Motor neuron (in vitro differentiated cells): ENCODE measurements at regions not wholly inside any gene's neighbourhood (a gene's known extent, or its start where the extent isn't known, plus 50 kb on each side); places are given as distances from the start of the nearest gene placed in this dataset.

Experiments used
- ATAC-seq, 8 experiments: fragments of 200-7000 bp; cut with Tn5 transposase; replicated peaks in 6 of 8; 2 replicates each; pipeline ENCODE4 v1.8.0; 2021; ENCODE audit warnings: mild to moderate bottlenecking in 8 of 8, moderate library complexity in 8 of 8
- H3K27ac ChIP-seq, 2 donors: fragments of 250-450 bp; sonication (Bioruptor Pico); 2 replicates each; pipeline ENCODE4 v1.9.0; 2021; ENCODE audit warnings: antibody characterized with exemption in 2 of 2, mild to moderate bottlenecking in 2 of 2, moderate library complexity in 1 of 2
- H3K4me1 ChIP-seq, 2 donors: fragments of 250-450 bp; sonication (Bioruptor Pico); replicated peaks in 1 of 2; 2 replicates each; pipeline ENCODE4 v1.6.1; 2021; ENCODE audit warnings: antibody characterized with exemption in 2 of 2, mild to moderate bottlenecking in 2 of 2, moderate library complexity in 1 of 2
- H3K4me3 ChIP-seq, 5 donors: fragments of 250-450 bp; sonication (Bioruptor Pico); 2 replicates each; pipeline ENCODE4 v1.9.0; 2021; ENCODE audit warnings: antibody characterized with exemption in 5 of 5, mild to moderate bottlenecking in 5 of 5, moderate library complexity in 4 of 5
- WGBS, 10 experiments: fragments of 450-650 bp; shearing (Covaris generic); methylation state at CpG; one replicate each; pipeline ENCODE4 v1.0.0; 2022; 5-methylcytosine and 5-hydroxymethylcytosine counted together
- in situ Hi-C, 9 experiments: fragments of 400-800 bp; cut with MboI; loops; one replicate each; pipeline ENCODE4 v1.15.0; 2021; ENCODE audit warnings: low sequenced_read_pairs in 9 of 9, low pct_unique_long_range_greater_than_20kb in 2 of 9; ENCODE audit not compliant: unreplicated experiment in 9 of 9

GRCh38 chr4:126799416-126799815 lies 833.3 kb upstream of the INTU start:
- H3K4me1 ChIP-seq = peaks cover 0 to 3% of the 10 kb centered on the region in 2 donors
- ATAC-seq = no peak
- no peak overlapping the region for H3K27ac ChIP-seq
- in situ Hi-C loops = no loop called here
- WGBS, 10 experiments = 50 to 100% (median 100%) methylated on average over 1 to 2 of the region's 2 CpGs; no CpG with 5 or more reads in 3 of the 10 experiments
- no peak overlapping the region for H3K4me3 ChIP-seq

GRCh38 chr4:126799971-126800574 lies 832.7 kb upstream of the INTU start:
- peak in 5 of 8 experiments; percentile 27 to 80 (median 39) for ATAC-seq
- 43 to 90% (median 51%) methylated on average over 3 to 5 of the region's 5 CpGs; no CpG with 5 or more reads in 3 of the 10 experiments for WGBS, 10 experiments
- Histone ChIP-seq H3K27ac (no peak overlapping the region), H3K4me1 (peaks cover 0 to 3% of the 10 kb centered on the region in 2 donors), H3K4me3 (no peak overlapping the region)
- in situ Hi-C loops = no loop called here

GRCh38 chr4:126800575-126801141 lies 832.1 kb upstream of the INTU start:
- Histone ChIP-seq H3K4me1 (peaks cover 0 to 3% of the 10 kb centered on the region in 2 donors), H3K27ac (no peak overlapping the region), H3K4me3 (no peak overlapping the region)
- 0 to 83% (median 51%) methylated on average over 1 to 3 of the region's 3 CpGs; no CpG with 5 or more reads in 3 of the 10 experiments for WGBS, 10 experiments
- in situ Hi-C loops = no loop called here
- no peak for ATAC-seq

GRCh38 chr4:126807132-126807531 lies 825.6 kb upstream of the INTU start:
- in situ Hi-C loops = no loop called here
- 20 to 67% (median 37%) methylated on average over 1 of the region's 1 CpG; no CpG with 5 or more reads in 6 of the 10 experiments for WGBS, 10 experiments
- no peaks in the 10 kb centered on the region for H3K4me1 ChIP-seq
- ATAC-seq = peak in 4 of 8 experiments; percentile 38 to 86 (median 78)
- H3K27ac ChIP-seq = no peak overlapping the region
- no peak overlapping the region for H3K4me3 ChIP-seq

- Histone ChIP-seq H3K4me1 (no peaks in the 10 kb centered on the region), H3K4me3 (no peak overlapping the region), H3K27ac (no peak overlapping the region)
- in situ Hi-C loops = no loop called here
- ATAC-seq = no peak
Measured at GRCh38 chr4:126812076-126812475, 820.7 kb upstream of the INTU start.

- Histone ChIP-seq H3K4me3 (no peak overlapping the region), H3K4me1 (no peaks in the 10 kb centered on the region), H3K27ac (no peak overlapping the region)
- no peak for ATAC-seq
- 71 to 100% (median 94%) methylated on average over 1 of the region's 1 CpG; no CpG with 5 or more reads in 1 of the 10 experiments for WGBS, 10 experiments
- in situ Hi-C loops = no loop called here
Measured at GRCh38 chr4:126820631-126821030, 812.1 kb upstream of the INTU start.

- H3K27ac ChIP-seq = no peak overlapping the region
- WGBS, 10 experiments = 100% methylated on average over 1 of the region's 1 CpG; no CpG with 5 or more reads in 6 of the 10 experiments
- ATAC-seq = no peak
- no peaks in the 10 kb centered on the region for H3K4me1 ChIP-seq
- no peak overlapping the region for H3K4me3 ChIP-seq
- in situ Hi-C loops = no loop called here
Measured at GRCh38 chr4:126821152-126821551, 811.6 kb upstream of the INTU start.

- 81 to 100% (median 100%) methylated on average over 1 to 3 of the region's 3 CpGs for WGBS, 10 experiments
- H3K4me3 ChIP-seq = no peak overlapping the region
- no peak for ATAC-seq
- no peaks in the 10 kb centered on the region for H3K4me1 ChIP-seq
- in situ Hi-C loops = no loop called here
- no peak overlapping the region for H3K27ac ChIP-seq
Measured at GRCh38 chr4:126825083-126825482, 807.7 kb upstream of the INTU start.

- 51 to 96% (median 89%) methylated on average over 2 of the region's 2 CpGs for WGBS, 10 experiments
- Histone ChIP-seq H3K4me1 (no peaks in the 10 kb centered on the region), H3K27ac (no peak overlapping the region), H3K4me3 (no peak overlapping the region)
- in situ Hi-C loops = no loop called here
- no peak for ATAC-seq
Measured at GRCh38 chr4:126827669-126828068, 805.1 kb upstream of the INTU start.

GRCh38 chr4:126834854-126835253 lies 797.9 kb upstream of the INTU start:
- no peak for ATAC-seq
- no peak overlapping the region for H3K4me3 ChIP-seq
- no peak overlapping the region for H3K27ac ChIP-seq
- H3K4me1 ChIP-seq = no peaks in the 10 kb centered on the region
- in situ Hi-C loops = no loop called here

- H3K4me3 ChIP-seq = no peak overlapping the region
- in situ Hi-C loops = no loop called here
- no peaks in the 10 kb centered on the region for H3K4me1 ChIP-seq
- H3K27ac ChIP-seq = no peak overlapping the region
- ATAC-seq = peak in 2 of 8 experiments; percentile 18 to 36
- WGBS, 10 experiments = 28 to 94% (median 80%) methylated on average over 1 to 3 of the region's 3 CpGs; no CpG with 5 or more reads in 1 of the 10 experiments
Measured at GRCh38 chr4:126838941-126839679, 793.6 kb upstream of the INTU start.

GRCh38 chr4:126843492-126844067 lies 789.2 kb upstream of the INTU start:
- ATAC-seq = no peak
- 76 to 100% (median 80%) methylated on average over 1 to 5 of the region's 5 CpGs; no CpG with 5 or more reads in 5 of the 10 experiments for WGBS, 10 experiments
- in situ Hi-C loops = no loop called here
- Histone ChIP-seq H3K4me3 (no peak overlapping the region), H3K27ac (no peak overlapping the region), H3K4me1 (no peaks in the 10 kb centered on the region)

GRCh38 chr4:126850286-126850685 lies 782.5 kb upstream of the INTU start:
- peak in 7 of 8 experiments; percentile 64 to 99 (median 88) for ATAC-seq
- no peak overlapping the region for H3K4me3 ChIP-seq
- in situ Hi-C loops = no loop called here
- WGBS, 10 experiments = 0 to 100% (median 67%) methylated on average over 1 of the region's 1 CpG; no CpG with 5 or more reads in 7 of the 10 experiments
- H3K4me1 ChIP-seq = no peaks in the 10 kb centered on the region
- no peak overlapping the region for H3K27ac ChIP-seq
